ENCODE measurements at regions not wholly inside any gene's neighbourhood (a gene's known extent, or its start where the extent isn't known, plus 50 kb on each side); places are given as distances from the start of the nearest gene placed in this dataset.

- no peak for TF ChIP-seq CTCF (IDR thresholded peaks at IDR 0.05)
- no peak for TF ChIP-seq POLR2AphosphoS5 (IDR thresholded peaks at IDR 0.05)
- no peak for TF ChIP-seq POLR2A (IDR thresholded peaks at IDR 0.05)
- no peak for TF ChIP-seq EP300 (IDR thresholded peaks at IDR 0.05)
Measured at GRCh38 chr7:156378806-156379205, 261.8 kb upstream of the RNF32 start.

Data from upper lobe of left lung (tissue), 4 donors.